Caco-2 (cell line): ENCODE measurements at regions not wholly inside any gene's neighbourhood (a gene's known extent, or its start where the extent isn't known, plus 50 kb on each side); places are given as distances from the start of the nearest gene placed in this dataset.

ENCODE experiments used
- BruUV-seq: library from RNA; stranded (reverse); fragments of 400-500 nt; replicated peaks from 2 replicates; lab custom pipeline; 2021; lab: Mats Ljungman, UMichigan
- CTCF ChIA-PET: fragments of 300-600 bp; sonication (Branson Sonifier 250); formaldehyde crosslinking; loops from one replicate; lab custom pipeline; 2022; ENCODE audit warnings: antibody characterized with exemption; lab: Charles Lee
- POLR2A ChIA-PET: fragments of 300-600 bp; sonication (Branson Sonifier 250); formaldehyde crosslinking; loops from one replicate; lab custom pipeline; 2022; ENCODE audit warnings: antibody characterized with exemption; lab: Charles Lee
- DNase-seq, 2 experiments: peaks; one replicate each; pipeline versions ENCODE4 v3.0.0 to v3.0.0-alpha.2; 2020 to 2022
- H3K27me3 ChIP-seq: replicated peaks from 2 replicates; pipeline ENCODE4 v1.6.0; 2011; ENCODE audit warnings: low read length; ENCODE audit not compliant: control insufficient read depth, insufficient read depth
- H3K36me3 ChIP-seq: 2 replicates; pipeline ENCODE4 v1.5.1; 2011; ENCODE audit warnings: low read length; ENCODE audit not compliant: control insufficient read depth, insufficient read depth
- H3K4me1 ChIP-seq: fragments of 250-450 bp; sonication (Bioruptor Pico); 2 replicates; pipeline ENCODE4 v1.5.1; 2020; ENCODE audit warnings: mild to moderate bottlenecking
- H3K4me3 ChIP-seq: 2 replicates; pipeline ENCODE4 v1.5.1; 2011; ENCODE audit warnings: low read depth, mild to moderate bottlenecking, control low read depth, low read length
- H3K9me3 ChIP-seq: fragments of 250-450 bp; sonication (Bioruptor Pico); 2 replicates; pipeline ENCODE4 v1.5.1; 2020; ENCODE audit warnings: mild to moderate bottlenecking, moderate library complexity
- H3K27ac Mint-ChIP-seq: one replicate; pipeline ENCODE4 v1.8.0; 2022; ENCODE audit warnings: mixed read lengths; ENCODE audit not compliant: unreplicated experiment
- H3K27me3 Mint-ChIP-seq: one replicate; pipeline ENCODE4 v1.8.0; 2022; ENCODE audit warnings: mixed read lengths; ENCODE audit not compliant: insufficient read depth, unreplicated experiment
- H3K36me3 Mint-ChIP-seq: one replicate; pipeline ENCODE4 v1.8.0; 2022; ENCODE audit warnings: mild to moderate bottlenecking, mixed read lengths; ENCODE audit not compliant: insufficient read depth, unreplicated experiment
- H3K4me1 Mint-ChIP-seq: one replicate; pipeline ENCODE4 v1.8.0; 2022; ENCODE audit warnings: low read depth, mixed read lengths; ENCODE audit not compliant: unreplicated experiment
- H3K4me3 Mint-ChIP-seq: one replicate; pipeline ENCODE4 v1.8.0; 2022; ENCODE audit warnings: mild to moderate bottlenecking, moderate library complexity, mixed read lengths; ENCODE audit not compliant: unreplicated experiment
- H3K9me3 Mint-ChIP-seq: one replicate; pipeline ENCODE4 v1.8.0; 2022; ENCODE audit warnings: mixed read lengths; ENCODE audit not compliant: unreplicated experiment
- CTCF ChIP-seq, 2 experiments: fragments of 200-600 bp in 1 of 2; IDR thresholded peaks; 1 replicate in 1 of 2; 2 replicates in 1 of 2; pipeline versions ENCODE4 v1.5.1 to v1.8.0; 2011 to 2022; ENCODE audit warnings: antibody characterized with exemption in 1 of 2, control low read depth in 1 of 2, inconsistent platforms in 1 of 2, low read depth in 1 of 2, low read length in 1 of 2, mild to moderate bottlenecking in 1 of 2, moderate library complexity in 1 of 2; ENCODE audit not compliant: insufficient read depth in 1 of 2, severe bottlenecking in 1 of 2, unreplicated experiment in 1 of 2
- intact Hi-C: fragments of 100-400 bp; cut with micrococcal nuclease; formaldehyde crosslinking; loops from one replicate; pipeline ENCODE4 v1.10.0; 2022; ENCODE audit not compliant: unreplicated experiment

DNA sequence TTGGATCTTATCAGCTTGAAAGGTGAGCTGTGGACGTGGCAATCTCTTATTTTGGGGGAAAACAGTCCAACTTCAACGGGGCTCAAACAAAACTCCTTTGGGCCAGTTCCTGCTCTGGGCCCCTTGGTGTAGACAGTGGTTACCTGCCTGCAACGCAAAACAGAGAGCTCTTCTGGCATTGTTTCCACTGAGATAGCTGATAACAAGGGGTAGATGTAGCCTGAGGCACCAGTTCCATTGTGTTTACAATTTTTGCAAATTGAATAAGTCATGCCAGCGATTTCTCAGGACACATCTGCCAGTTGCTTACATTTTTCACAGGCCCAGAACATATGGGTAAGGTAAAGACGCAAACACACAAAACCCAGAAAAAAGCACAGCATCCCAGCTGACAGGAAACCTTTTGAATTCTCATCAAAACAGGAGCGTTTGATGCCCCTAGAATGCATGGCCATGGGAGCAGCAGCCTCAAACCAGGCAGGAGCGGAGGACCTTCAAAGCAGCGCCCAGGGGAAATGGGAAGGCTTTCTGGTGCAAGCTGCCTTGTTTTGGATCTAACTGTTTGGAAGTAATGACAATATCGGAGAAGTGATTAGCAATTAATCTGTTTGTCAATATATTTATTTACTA lies 259.7 kb downstream of the AACS start:
- Histone ChIP-seq H3K4me1 (no peaks in the 10 kb centered on the region), H3K27me3 (no peaks in the 10 kb centered on the region; the same call in 1 of the 2 replicates), H3K9me3 (no peaks in the 10 kb centered on the region), H3K36me3 (no peaks in the 10 kb centered on the region), H3K4me3 (no peak overlapping the region)
- no TSS peak for BruUV-seq
- H3K4me1 Mint-ChIP-seq: no peaks in the 10 kb centered on the region
- ChIA-PET POLR2A (no interaction called here), CTCF (no interaction called here)
- no peaks in the 10 kb centered on the region for H3K9me3 Mint-ChIP-seq
- no peak overlapping the region for H3K4me3 Mint-ChIP-seq
- no peak overlapping the region for H3K27ac Mint-ChIP-seq
- no peak for DNase-seq
- peaks cover 20% of the 10 kb centered on the region for H3K27me3 Mint-ChIP-seq
- no peaks in the 10 kb centered on the region for H3K36me3 Mint-ChIP-seq
- intact Hi-C loops: no loop called here
- TF ChIP-seq CTCF (IDR thresholded peaks at IDR 0.05; ENCODE audit: insufficient read depth in 1 of 2, low read depth in 1 of 2, low read length in 1 of 2, severe bottlenecking in 1 of 2, unreplicated experiment in 1 of 2): no peak

DNA sequence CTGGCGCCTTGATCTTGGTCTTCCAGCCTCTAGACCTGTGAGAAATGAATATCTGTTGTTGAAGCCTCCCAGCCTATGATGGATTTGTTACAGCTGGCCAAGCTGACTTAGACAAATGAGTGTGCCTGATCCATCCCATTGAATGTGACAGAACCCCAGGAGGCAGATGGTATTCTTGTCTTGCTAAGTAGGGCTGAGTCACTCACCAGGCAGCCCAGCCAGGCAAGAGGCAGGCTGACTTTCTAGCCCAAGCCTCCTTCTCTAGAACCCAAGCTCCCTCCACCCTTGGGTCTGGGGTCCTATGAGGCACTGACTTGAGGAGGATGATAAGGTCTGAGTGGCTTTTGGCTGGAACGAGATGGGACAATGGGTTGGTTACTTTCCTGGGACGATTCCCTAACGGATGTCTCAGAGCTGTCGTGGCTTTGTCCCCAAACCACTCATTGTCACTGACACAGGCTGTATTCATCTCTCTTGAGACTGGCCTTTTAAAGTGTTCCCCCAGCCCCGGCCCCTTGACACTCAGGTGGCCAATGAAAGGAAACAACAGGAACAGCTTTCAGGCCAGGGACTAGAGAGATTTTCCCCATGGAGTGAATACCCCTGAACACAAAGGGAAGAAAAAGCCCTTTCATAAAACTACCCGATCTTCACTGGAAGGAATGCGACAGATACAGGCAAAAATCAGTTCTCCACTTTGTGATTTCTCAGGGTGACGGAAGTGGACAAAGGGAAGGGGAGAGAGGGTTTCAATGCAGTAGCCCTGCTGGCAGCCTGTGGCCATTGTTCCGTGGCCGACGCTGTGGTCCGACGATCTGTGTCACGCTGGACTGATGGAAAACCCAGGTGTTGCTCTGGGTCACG lies 264.2 kb downstream of the AACS start:
- Mint-ChIP-seq H3K36me3 (peaks cover 5% of the 10 kb centered on the region), H3K4me1 (no peaks in the 10 kb centered on the region), H3K9me3 (no peaks in the 10 kb centered on the region), H3K27me3 (peaks cover 11% of the 10 kb centered on the region), H3K27ac (no peak overlapping the region), H3K4me3 (no peak overlapping the region)
- no TSS peak for BruUV-seq
- no peaks in the 10 kb centered on the region for H3K4me1 ChIP-seq
- H3K27me3 ChIP-seq: peaks cover 1% of the 10 kb centered on the region; the same call in 1 of the 2 replicates
- POLR2A ChIA-PET: no interaction called here
- TF ChIP-seq CTCF (IDR thresholded peaks at IDR 0.05; ENCODE audit: insufficient read depth in 1 of 2, low read depth in 1 of 2, low read length in 1 of 2, severe bottlenecking in 1 of 2, unreplicated experiment in 1 of 2): no peak
- no peak for DNase-seq
- intact Hi-C loops: loop anchor here (2.0 to 5.0 kb wide), 2 partner anchors 93 to 147 kb away; no protein-coding TSS in a partner anchor
- no peaks in the 10 kb centered on the region for H3K9me3 ChIP-seq
- H3K36me3 ChIP-seq: no peaks in the 10 kb centered on the region
- CTCF ChIA-PET: no interaction called here
- H3K4me3 ChIP-seq: no peak overlapping the region

GRCh38 chr12:125330645-125331341 lies 265.6 kb downstream of the AACS start:
- H3K27me3 Mint-ChIP-seq: peaks cover 15% of the 10 kb centered on the region
- peak overlapping the region; percentile 37 for H3K4me3 Mint-ChIP-seq
- no peak overlapping the region for H3K27ac Mint-ChIP-seq
- no peaks in the 10 kb centered on the region for H3K9me3 Mint-ChIP-seq
- peak; percentile 83 to 90 for TF ChIP-seq CTCF (IDR thresholded peaks at IDR 0.05; ENCODE audit: insufficient read depth in 1 of 2, low read depth in 1 of 2, low read length in 1 of 2, severe bottlenecking in 1 of 2, unreplicated experiment in 1 of 2)
- no TSS peak for BruUV-seq
- H3K9me3 ChIP-seq: no peaks in the 10 kb centered on the region
- no peaks in the 10 kb centered on the region for H3K36me3 ChIP-seq
- DNase-seq: peak; percentile 62 to 84
- no peaks in the 10 kb centered on the region for H3K4me1 ChIP-seq
- no peaks in the 10 kb centered on the region for H3K4me1 Mint-ChIP-seq
- H3K27me3 ChIP-seq: peaks cover 1% of the 10 kb centered on the region; the same call in 1 of the 2 replicates
- ChIA-PET CTCF (interaction anchor here (0.8 to 3.0 kb wide), 2 partner anchors 72 to 93 kb away, joined by 3 to 10 read pairs; no protein-coding TSS in a partner anchor), POLR2A (no interaction called here)
- intact Hi-C loops: loop anchor here (1.0 to 5.0 kb wide), 3 partner anchors 73 to 148 kb away; no protein-coding TSS in a partner anchor
- peak overlapping the region; percentile 26 for H3K4me3 ChIP-seq
- peaks cover 5% of the 10 kb centered on the region for H3K36me3 Mint-ChIP-seq
